Upper lobe of right lung (tissue), 1 donor: ENCODE measurements at regions not wholly inside any gene's neighbourhood (a gene's known extent, or its start where the extent isn't known, plus 50 kb on each side); places are given as distances from the start of the nearest gene placed in this dataset.

ENCODE experiments used
- ATAC-seq: fragments of 200-7000 bp; cut with Tn5 transposase; one replicate; pipeline ENCODE4 v1.9.1; 2020; ENCODE audit warnings: mild to moderate bottlenecking, moderate library complexity
- DNase-seq: peaks from one replicate; pipeline ENCODE4 v3.0.0-alpha.2; 2020
- H3K27ac ChIP-seq: fragments of 200-600 bp; one replicate; pipeline ENCODE4 v1.8.0; 2022
- H3K27me3 ChIP-seq: fragments of 200-600 bp; one replicate; pipeline ENCODE4 v1.8.0; 2022; ENCODE audit warnings: mild to moderate bottlenecking
- H3K36me3 ChIP-seq: fragments of 200-600 bp; one replicate; pipeline ENCODE4 v1.8.0; 2022
- H3K4me1 ChIP-seq: fragments of 200-600 bp; one replicate; pipeline ENCODE4 v1.8.0; 2022
- H3K4me3 ChIP-seq: fragments of 200-600 bp; one replicate; pipeline ENCODE4 v1.8.0; 2022; ENCODE audit warnings: mild to moderate bottlenecking
- H3K9me3 ChIP-seq: fragments of 200-600 bp; one replicate; pipeline ENCODE4 v1.8.0; 2022
- intact Hi-C: fragments of 100-400 bp; cut with DNase I; formaldehyde crosslinking; loops from one replicate; pipeline ENCODE4 v1.11.0; 2022
- TF ChIP-seq, protein P1 (sequence below): fragments of 200-600 bp; IDR thresholded peaks from one replicate; pipeline ENCODE4 v1.8.0; 2022; ENCODE audit warnings: antibody characterized with exemption
- donor health status: DM: no; HTN: yes; CAD: no; lungs with severe emphysema.

DNA sequence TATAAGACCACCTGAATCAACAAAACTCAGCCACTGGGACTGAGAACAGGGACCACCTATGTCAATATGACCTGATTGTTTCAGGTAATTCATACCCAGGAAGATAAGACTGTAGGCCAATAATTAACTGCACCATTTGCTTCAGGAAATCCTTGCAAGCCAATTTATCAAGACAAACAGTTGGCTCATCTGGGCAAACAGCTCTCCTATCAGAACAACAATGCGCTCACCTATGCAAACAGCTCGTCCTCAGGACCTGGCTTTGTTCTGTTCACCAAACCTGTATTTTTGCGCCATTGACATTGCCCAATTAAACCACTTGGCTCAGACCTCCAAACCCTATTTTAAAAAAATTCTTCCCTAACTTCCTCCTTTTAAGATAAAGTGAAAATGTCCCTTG lies 92.3 kb upstream of the MARCHF11 start:
- TF ChIP-seq, protein P1, sequence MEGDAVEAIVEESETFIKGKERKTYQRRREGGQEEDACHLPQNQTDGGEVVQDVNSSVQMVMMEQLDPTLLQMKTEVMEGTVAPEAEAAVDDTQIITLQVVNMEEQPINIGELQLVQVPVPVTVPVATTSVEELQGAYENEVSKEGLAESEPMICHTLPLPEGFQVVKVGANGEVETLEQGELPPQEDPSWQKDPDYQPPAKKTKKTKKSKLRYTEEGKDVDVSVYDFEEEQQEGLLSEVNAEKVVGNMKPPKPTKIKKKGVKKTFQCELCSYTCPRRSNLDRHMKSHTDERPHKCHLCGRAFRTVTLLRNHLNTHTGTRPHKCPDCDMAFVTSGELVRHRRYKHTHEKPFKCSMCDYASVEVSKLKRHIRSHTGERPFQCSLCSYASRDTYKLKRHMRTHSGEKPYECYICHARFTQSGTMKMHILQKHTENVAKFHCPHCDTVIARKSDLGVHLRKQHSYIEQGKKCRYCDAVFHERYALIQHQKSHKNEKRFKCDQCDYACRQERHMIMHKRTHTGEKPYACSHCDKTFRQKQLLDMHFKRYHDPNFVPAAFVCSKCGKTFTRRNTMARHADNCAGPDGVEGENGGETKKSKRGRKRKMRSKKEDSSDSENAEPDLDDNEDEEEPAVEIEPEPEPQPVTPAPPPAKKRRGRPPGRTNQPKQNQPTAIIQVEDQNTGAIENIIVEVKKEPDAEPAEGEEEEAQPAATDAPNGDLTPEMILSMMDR = no peak
- intact Hi-C loops = no loop called here
- ATAC-seq (no peak), DNase-seq (no peak)
- Histone ChIP-seq H3K4me3 (no peak overlapping the region), H3K27ac (no peak overlapping the region), H3K4me1 (no peaks in the 10 kb centered on the region), H3K27me3 (no peaks in the 10 kb centered on the region), H3K36me3 (no peaks in the 10 kb centered on the region), H3K9me3 (no peaks in the 10 kb centered on the region)

DNA sequence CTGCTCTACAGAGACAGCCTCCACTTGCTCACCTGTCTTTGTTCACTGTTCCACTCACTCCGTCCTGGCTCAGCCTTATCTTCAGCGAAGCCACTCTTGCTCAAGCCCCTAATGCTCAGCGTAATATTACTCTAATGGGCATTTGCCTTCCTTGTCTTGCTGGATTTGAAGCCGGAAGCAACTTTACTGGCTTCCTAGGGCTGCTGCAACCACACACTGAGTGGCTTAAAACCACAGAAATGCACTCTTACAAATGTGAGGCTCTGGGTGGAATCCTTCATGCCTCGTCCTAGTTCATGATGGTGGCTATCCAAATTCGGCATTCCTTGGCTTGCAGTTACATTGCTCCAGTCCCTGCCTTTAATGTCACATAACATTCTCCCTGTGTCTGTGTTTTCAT lies 85.5 kb upstream of the MARCHF11 start:
- intact Hi-C loops = no loop called here

DNA sequence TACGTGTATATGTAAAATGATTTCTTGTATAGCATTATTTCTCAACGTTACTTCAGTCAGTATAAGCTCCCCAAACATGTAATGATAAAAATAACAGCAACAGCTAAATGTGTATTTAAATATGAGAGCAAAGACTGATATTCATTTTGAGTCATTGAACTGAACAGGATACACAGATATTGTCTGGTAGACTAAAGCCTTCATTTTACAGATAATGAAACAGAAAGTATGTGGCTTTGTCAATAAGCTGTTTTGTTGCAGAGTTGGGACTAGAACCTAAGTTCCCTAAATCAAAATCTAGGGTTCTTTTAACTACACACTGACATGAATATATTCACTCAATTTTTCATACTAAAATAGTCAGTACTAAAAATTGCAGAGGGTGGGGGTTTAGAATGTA lies 80.4 kb upstream of the MARCHF11 start:
- Histone ChIP-seq H3K36me3 (no peaks in the 10 kb centered on the region), H3K4me3 (no peak overlapping the region), H3K27me3 (no peaks in the 10 kb centered on the region), H3K4me1 (no peaks in the 10 kb centered on the region), H3K9me3 (no peaks in the 10 kb centered on the region), H3K27ac (no peak overlapping the region)
- TF ChIP-seq, protein P1 = no peak
- intact Hi-C loops = no loop called here
- ATAC-seq = no peak
- DNase-seq = no peak

More for the DNA sequence above, 85.5 kb upstream of the MARCHF11 start:
- H3K4me3 ChIP-seq = no peak overlapping the region
- TF ChIP-seq, protein P1 = no peak
- H3K27me3 ChIP-seq = no peaks in the 10 kb centered on the region
- H3K4me1 ChIP-seq = no peaks in the 10 kb centered on the region
- no peak overlapping the region for H3K27ac ChIP-seq
- no peaks in the 10 kb centered on the region for H3K36me3 ChIP-seq
- DNase-seq = no peak
- no peaks in the 10 kb centered on the region for H3K9me3 ChIP-seq
- no peak for ATAC-seq

DNA sequence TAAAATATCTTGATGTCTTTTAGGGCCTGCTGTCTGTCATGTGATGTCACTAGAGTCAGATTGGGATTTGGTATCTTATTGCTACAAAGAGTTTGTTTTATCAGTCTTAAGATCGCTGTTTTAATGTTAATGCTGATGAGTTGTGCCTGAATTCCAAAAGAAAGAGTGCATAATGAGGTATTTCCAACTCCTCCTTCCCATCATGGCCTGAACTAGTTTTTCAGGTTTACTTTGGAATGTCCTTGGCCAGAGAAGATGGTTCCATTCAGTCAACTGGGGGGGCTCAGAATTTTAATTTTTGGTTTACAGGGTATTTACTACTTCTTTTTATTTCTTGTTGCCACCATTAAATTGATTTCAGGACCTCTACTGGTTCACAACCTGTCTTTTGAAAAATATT lies 74.3 kb upstream of the MARCHF11 start:
- intact Hi-C loops = no loop called here
- DNase-seq = no peak

DNA sequence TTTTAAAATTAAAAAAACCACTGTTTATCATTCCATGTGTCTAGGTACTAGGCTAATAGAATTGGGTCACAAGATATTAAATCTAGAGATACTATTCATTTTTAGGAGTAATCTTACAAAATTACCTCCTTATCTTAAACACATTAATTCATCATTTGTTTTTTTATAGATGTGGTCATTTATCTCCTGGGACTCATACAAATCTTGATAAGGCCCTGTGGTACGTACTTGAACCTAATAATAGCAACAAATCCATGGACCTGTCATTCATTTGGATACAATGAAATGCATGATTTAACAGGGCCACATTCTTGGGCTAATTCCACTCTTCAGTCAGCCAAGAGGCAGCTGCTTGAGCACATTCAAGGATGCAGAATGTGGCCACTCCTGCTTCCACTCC lies 66.4 kb upstream of the MARCHF11 start:
- no peaks in the 10 kb centered on the region for H3K4me1 ChIP-seq
- H3K4me3 ChIP-seq = no peak overlapping the region
- intact Hi-C loops = no loop called here
- no peak for ATAC-seq
- no peaks in the 10 kb centered on the region for H3K9me3 ChIP-seq
- no peaks in the 10 kb centered on the region for H3K36me3 ChIP-seq
- H3K27me3 ChIP-seq = no peaks in the 10 kb centered on the region
- TF ChIP-seq, protein P1 = no peak
- DNase-seq = no peak
- no peak overlapping the region for H3K27ac ChIP-seq

More for the DNA sequence above, 74.3 kb upstream of the MARCHF11 start:
- no peak for ATAC-seq
- Histone ChIP-seq H3K27me3 (no peaks in the 10 kb centered on the region), H3K4me3 (no peak overlapping the region), H3K36me3 (no peaks in the 10 kb centered on the region), H3K27ac (no peak overlapping the region), H3K9me3 (no peaks in the 10 kb centered on the region), H3K4me1 (no peaks in the 10 kb centered on the region)
- TF ChIP-seq, protein P1 = no peak

DNA sequence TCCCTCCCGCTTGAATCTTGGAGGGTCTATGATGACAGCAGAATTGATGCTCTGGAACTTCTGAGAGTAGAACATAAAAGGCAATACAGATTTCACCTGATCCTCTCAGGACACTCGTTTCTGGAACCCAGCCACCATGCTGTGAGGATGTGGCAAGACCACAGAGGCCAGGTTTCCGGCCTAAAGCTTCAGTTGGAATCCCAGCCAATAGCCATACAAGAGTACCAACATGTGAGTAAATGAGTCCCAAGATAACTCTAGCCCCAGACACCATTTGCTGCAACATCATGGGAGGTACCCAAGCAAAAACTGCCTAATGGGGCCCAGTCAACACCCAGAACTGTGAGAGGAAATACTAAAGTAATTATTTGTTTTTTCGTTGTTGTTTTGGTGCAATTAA lies 65.7 kb upstream of the MARCHF11 start:
- TF ChIP-seq, protein P1 = no peak
- intact Hi-C loops = no loop called here
- H3K27me3 ChIP-seq = no peaks in the 10 kb centered on the region
- DNase-seq (no peak), ATAC-seq (no peak)
- no peaks in the 10 kb centered on the region for H3K9me3 ChIP-seq
- H3K4me1 ChIP-seq = no peaks in the 10 kb centered on the region
- no peak overlapping the region for H3K27ac ChIP-seq
- H3K4me3 ChIP-seq = no peak overlapping the region
- H3K36me3 ChIP-seq = no peaks in the 10 kb centered on the region
